ENCODE measurements at regions not wholly inside any gene's neighbourhood (a gene's known extent, or its start where the extent isn't known, plus 50 kb on each side); places are given as distances from the start of the nearest gene placed in this dataset.
"Not testable (repeated sequence)": the region's sequence is repeated elsewhere in the genome, so short reads cannot be mapped to it uniquely, and the experiment has no call there.

DNA sequence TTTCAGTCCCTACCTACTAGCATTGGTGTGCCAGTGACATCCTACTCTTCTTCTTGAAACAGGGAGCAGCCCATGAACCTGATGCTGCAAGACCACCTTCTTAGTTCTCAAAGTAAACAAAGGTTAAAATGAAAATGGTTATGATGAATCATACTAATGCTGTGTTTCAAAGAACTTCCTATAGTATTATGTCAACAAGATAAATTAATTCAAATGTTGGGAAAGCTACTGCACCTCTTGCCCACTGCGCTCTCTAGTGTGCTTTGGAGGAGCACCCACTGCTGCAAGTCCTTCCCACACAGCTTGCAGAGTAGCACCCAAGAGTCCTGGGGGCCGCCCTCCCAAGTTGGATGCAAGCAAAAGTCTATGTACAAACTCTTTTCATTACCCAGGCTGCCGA, 81.1 kb downstream of the CD200R1L start:
- DNase-seq (ENCODE audit: missing footprints) (no peak), ATAC-seq (no peak)
- intact Hi-C loops (cut with DNase I): no loop called here

DNA sequence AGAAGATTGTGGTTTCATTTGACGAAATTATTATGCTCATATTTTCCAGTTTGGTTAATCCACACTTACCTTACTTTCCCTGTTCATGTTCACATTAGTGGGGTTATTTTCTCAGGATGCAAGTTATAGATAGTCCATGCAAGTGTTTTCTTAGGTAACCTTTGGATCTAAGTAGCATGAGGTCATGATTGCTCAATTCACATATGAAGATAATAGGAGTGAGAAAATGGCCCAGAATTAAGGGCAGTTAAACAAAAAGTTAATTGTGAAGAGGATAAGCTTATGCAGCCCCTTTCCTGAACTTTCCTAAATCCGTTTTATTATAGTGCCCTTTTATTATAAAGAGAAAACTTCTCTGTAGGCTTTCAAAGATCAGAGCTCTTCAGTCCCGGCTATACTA, 83.4 kb downstream of the CD200R1L start:
- intact Hi-C loops (cut with DNase I): no loop called here
- DNase-seq (ENCODE audit: missing footprints): no peak
- peak; percentile 46 for ATAC-seq

DNA sequence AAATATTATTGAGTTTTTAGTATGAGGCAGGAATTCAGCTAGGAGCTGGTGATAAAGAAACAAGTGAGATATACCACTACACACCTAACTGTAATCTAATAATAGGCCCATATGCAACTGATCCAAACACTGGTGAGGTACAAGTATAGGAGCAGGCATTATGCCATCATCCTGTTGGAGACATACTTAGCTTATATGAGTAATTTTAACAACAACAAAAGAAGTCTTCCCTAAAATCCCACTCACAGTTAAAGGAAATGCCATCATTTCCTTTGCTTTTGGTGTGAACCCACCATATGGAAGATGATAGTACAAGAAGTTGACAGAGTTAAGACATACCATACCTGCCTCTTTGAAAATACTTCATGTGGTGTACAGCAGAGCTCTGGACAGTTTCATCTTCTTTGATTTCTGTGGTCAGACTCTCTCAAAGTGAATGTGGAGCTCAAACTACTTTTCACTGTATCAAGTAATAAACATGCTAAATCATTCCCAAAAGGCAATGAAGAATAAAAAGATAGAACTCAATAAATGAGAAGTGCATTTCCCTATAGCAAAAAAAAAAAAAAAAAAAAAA, 85.5 kb downstream of the CD200R1L start:
- no peak for DNase-seq (ENCODE audit: missing footprints)
- ATAC-seq: no peak
- intact Hi-C loops (cut with DNase I): no loop called here

DNA sequence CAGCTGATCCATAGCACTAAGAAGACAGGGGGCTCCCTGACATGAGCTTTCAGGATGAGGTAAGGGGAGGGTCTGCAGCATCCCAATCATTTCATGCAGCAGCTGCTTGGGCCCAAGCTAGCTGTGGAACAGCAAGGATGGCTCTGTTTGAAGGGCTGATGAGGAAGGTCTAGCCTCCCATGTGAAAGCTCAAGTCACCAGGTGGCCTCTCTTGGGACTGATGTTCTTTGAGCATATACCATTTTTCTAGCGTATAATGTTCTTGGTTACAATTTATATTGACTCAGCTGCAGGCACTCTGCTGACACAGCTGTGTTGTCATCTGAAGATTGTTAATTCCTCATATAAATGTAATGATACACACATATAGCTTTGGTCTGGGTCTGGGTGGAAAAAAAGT, 87.0 kb downstream of the CD200R1L start:
- no peak for ATAC-seq
- intact Hi-C loops (cut with DNase I): no loop called here
- no peak for DNase-seq (ENCODE audit: missing footprints)

DNA sequence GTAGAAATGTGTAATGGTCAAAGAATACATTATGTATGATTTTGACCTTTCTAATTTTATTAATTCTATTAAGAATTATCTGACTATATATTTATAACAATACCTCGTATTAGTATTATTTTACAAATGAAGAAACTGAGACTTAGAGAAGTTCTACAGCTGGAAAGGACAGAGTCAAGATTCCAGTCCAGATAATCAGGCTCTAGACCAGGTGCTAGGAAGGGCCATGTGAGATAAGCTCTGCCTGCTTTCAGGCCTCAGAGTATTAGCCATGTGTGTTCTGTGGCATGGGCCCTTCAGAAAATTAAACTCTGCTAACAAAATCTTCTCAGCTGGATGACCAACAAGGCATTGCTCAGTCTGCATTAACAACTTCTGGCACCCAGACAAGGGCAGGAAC, 87.5 kb downstream of the CD200R1L start:
- ATAC-seq: no peak
- intact Hi-C loops (cut with DNase I): no loop called here
- no peak for DNase-seq (ENCODE audit: missing footprints)

DNA sequence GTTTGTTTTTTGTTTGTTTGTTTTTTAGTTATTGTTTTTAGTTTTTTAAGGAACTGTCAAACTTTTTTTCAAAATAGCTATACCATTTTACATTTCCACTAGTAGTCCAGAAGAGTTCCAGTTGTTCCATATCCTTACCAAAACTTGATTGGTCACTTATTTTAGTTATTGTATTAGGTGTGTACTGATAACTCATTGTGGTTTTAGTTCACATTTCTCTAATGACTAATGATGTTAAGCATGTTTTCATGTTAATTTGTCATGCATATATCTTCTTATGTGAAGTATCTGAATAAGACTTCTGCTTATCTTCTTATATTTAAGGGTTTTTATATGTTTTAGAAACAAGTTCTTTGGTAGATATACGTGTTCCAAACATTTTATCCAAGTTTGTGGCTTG, 89.5 kb downstream of the CD200R1L start:
- ATAC-seq (no peak), DNase-seq (ENCODE audit: missing footprints) (no peak)
- intact Hi-C loops (cut with DNase I): no loop called here

DNA sequence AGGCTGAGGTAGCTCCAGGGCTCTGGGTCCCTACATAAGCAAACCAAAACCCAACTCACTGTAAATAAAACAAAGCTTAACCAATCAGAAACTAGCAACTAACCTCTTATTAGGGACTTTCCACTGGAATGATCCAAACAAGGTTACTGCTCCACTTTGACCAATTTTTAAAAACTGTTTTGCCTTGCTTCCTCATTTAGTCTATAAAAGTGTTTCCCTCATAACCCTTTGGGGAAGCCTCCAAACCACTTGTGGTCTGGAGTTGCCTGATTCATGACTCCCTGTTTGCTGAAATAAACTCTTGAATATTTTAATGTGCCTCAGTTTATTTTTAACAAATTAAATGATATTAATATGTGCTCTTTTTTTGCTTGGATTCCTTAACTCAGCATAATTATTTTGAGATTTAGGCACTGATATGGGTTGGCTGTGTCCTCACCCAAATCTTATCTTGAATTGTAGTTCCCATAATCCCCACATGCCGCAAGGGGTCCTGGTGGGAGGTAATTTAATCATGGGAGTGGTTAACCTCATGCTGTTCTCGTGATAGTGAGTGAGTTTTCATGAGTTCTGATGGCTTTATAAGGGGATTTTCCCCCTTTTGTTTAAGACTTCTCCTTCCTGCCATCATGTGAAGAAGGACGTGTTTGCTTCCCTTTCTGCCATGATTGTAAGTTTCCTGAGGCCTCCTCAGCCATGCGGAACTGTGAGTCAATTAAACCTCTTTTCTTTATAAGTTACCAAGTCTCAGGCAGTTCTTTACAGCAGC, 90.6 kb downstream of the CD200R1L start:
- intact Hi-C loops (cut with DNase I): no loop called here
- ATAC-seq (no peak), DNase-seq (ENCODE audit: missing footprints) (no peak)

DNA sequence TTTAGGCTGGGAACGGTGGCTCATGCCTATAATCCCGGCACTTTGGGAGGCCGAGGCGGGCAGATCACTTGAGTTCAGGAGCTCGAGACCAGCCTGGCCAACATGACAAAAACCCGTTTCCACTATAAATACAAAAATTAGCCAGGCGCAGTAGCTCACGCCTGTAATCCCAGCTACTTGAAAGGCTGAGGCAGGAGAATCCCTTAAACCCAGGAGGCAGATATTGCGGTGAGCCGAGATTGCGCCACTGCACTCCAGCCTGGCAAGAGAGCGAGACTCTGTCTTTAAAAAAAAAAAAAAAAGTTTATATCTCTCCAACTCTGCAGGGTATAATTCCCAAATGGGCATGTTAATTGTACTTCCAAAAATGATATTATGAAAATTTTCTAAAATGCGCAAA, 91.6 kb downstream of the CD200R1L start:
- ATAC-seq; intact Hi-C loops (cut with DNase I): not testable (repeated sequence)

DNA sequence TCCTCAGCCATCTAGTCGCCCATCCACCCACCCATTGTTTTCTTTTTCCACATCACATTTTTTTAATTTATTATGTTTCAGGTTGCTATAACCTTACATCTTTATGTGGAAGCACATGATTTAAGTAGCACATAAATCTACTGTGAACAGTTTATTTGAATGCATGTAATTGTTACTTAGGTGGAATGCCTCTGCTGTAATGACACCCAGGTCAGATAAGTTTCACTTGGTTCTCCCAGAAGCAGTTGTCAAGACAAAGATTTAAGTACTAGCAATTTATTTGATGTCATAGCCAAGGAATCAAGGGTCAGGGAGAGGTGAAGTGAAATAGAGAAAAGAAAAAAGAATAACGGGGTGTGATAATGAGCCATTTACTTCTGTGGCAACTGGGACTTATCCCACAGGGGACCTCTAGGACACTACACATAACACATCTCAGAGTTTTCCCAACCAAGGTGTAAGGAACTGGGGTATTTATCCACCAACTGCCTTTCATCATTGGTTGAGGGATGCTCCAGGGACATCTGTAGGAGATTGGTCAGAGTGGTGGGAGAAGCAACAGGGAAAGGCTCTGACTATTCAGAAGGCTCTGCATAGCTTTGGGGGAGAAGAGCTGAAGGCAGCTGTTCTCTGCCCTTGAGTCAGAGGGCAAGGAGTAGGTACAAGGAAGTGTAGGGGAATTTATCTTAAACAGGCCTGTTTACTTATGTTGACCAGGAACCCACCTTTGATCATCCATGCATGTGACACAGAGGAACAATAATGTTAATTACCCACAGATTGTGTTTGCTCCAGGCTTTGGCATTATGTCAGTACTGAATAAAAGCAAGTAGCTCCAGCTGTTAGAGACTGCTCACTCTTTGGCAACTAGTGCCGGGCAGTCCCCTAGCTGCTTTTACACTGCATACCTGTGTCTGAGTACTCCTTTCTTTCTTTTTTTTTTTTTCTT, 94.8 kb downstream of the CD200R1L start:
- DNase-seq (ENCODE audit: missing footprints) (no peak), ATAC-seq (no peak)
- intact Hi-C loops (cut with DNase I): no loop called here

More for the DNA sequence above, 91.6 kb downstream of the CD200R1L start:
- not testable (repeated sequence) for DNase-seq (ENCODE audit: missing footprints)

DNA sequence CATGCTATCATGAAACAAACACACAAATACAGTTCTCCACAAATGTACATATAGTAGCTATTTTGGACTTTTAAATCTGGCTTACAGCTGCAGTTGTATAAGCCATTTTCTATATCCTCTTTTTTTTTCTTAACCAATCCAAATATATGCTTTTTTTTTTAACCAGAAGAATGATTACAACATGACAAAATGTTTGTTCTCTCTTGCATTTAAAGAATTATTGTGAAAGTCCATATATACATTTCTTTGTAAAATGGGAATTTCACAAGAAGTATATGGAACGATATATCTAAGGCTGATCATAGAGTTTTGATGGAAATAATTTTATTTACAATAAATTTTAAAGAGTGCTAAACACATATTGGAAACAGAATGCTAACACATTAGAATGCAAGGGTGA, 95.6 kb downstream of the CD200R1L start:
- no peak for ATAC-seq
- no peak for DNase-seq (ENCODE audit: missing footprints)
- intact Hi-C loops (cut with DNase I): no loop called here

DNA sequence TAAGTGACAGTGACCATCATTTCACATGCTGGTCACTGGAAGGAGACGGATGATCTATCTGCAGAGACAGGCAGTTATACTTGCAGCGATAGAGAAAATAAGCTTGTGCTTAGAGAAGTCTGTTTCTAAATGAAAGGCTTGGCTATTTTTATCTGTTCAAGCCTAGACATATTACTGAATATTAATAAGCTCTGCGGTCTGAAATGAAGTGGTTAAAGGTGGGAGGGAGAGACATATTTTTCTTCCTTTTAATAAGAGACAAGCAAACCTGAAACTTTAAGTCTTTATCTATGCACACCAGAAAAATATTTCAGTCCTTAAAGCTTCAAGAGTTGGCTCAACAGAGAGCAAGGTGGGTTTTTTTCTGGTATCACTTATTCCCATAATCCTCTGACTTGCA, 99.0 kb downstream of the CD200R1L start:
- no peak for DNase-seq (ENCODE audit: missing footprints)
- intact Hi-C loops (cut with DNase I): no loop called here
- ATAC-seq: no peak

DNA sequence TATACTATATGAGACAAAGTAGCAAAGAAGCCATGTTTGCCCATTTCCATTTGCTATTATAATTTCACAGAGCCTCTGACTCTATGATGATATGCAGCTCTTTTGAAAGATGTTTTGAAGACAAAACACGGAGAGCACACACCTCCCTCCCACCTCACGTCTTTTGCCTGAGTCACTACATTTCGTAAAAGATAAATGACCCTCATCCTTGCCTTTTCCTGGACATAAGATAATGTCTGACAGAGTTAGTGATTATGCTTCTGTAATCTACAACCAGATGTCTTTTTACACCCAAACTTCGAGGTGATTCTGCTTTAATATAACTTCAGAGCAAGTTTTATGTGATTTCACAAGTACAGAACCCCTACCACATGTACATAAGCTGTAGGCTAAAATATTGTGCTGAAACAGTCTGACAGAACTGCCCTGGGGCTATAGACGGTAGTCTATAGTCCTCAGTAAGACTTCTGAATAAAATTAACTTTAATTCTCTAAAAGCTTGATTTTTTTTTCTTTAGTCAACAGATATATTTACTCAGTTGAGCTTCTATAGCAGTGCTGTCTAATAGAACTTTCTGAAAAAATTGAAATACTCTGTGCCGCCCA, 99.9 kb downstream of the CD200R1L start:
- ATAC-seq (no peak), DNase-seq (ENCODE audit: missing footprints) (no peak)
- intact Hi-C loops (cut with DNase I): no loop called here

DNA sequence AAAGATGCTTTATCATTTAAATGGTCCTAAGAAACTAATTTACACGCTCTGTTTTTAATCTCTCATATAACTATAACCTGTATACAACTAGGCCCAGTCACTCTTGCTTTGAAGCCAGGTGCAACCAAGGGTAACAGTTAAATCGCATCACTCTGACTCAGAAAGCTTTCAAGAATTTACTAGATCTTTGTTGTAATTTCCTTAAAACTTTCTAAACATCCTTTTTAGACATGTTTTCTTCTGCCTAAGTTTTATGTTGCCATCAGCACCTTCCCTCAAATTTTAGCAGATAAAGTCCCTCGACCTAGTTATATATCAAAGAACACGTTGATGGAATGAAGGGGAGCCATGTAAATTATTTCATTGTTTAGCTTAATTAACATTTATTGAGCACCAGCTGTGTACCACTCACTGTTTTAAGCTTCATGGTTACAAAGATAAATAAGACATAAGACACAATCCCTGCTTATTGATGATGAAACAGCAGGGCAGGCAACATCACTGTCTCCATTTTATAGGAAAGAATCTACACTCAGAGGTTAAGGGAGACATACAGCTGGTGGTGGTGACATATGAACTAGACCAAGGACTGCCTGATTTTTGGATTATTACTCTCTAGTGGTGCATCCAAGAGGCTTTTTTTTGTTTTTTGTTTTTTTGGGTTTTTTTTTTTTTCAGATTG, 101.0 kb downstream of the CD200R1L start:
- DNase-seq (ENCODE audit: missing footprints): no peak
- ATAC-seq: no peak
- intact Hi-C loops (cut with DNase I): no loop called here

DNA sequence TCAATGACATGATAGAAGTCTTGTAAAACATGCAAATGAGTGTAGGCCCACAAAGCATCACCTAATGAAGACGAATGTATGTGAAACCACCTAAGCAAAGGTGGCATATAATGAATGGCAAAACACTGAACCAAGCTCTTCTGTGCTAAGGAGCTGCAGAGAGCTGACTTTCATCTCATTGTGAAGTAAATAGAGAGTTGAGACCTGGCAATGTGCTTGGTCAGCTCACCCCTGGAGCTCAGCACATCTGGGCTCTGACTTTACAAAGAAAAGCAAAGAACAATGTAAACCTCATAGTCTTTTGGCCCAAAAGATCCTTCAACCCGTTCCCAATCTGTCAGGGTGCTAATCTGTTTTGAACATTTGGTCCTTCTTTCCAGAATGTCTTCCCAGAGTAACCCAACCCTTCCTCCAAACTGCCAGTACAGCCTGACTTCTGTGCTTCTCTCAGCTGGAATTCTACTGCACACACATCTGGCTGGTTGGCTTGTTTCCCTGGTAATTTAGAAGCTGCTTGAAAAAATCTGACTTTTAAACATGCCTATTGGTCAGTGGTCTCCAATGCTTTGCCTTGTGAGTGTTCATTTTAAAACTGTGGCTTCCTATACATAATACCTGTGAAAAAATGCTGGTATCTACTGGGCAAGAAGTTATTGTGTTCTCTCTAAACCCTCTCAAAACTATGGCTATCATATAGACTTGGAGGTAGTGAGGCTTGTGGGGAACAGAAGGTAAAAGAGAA, 101.7 kb downstream of the CD200R1L start:
- intact Hi-C loops (cut with DNase I): no loop called here
- ATAC-seq (peak; percentile 89), DNase-seq (ENCODE audit: missing footprints) (no peak)

DNA sequence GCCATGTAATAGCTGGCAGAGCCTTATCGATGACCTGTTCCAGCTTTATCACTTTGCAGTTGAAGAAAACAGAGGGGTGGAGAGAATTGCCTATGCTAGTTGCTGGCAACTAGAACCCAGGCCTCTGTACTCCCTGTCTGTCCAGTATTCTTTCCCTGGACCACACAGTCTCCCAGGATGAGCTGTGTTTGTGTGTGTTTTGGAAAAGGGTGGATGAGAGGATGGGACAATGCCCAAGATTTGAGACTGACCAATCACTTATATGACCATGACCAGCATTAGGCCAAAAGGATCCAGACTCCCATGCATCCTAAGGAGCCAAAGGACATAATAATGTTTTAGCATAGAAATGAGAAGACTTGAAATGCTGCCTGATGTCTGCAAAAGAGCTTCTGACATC, 102.6 kb downstream of the CD200R1L start:
- intact Hi-C loops (cut with DNase I): no loop called here
- peak; percentile 69 for ATAC-seq
- no peak for DNase-seq (ENCODE audit: missing footprints)

DNA sequence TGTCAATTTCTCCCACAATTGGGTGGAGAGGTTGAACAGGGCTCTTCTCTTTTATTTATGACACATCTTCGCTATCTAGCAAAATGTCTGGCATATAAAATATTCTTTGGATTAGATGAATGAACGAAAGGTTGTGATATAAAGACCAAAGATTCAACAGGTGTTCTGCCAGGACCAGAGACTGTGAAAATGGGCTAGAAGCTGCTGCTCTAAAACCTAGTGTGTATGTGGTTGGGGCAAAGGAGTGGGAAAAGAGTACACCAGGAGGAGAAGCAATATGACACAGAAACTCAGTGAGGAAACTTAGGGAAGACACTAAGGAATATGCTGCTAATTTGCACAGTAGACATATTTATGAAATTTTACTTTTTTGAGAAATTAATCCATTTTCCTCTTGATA, 102.0 kb upstream of the CCDC80 start:
- intact Hi-C loops (cut with DNase I): no loop called here
- ATAC-seq: no peak
- no peak for DNase-seq (ENCODE audit: missing footprints)

DNA sequence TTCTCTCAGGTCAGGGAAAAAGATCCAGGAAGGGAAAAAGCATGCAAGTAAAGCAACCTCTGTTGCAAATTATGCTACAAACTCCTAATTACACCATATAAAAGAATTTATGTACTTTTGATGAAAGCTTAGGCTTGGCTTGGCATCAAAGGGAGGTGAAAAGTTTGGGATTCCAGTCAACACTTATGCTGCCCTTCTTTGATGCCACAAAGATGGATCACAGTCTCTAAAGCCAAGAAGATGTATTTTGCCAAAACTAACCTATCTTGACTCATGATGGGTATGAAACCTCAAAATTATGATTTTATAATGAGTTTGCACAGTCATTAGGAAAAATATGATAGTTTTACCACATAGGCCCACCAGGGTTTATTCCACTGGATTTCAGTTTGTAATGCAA, 101.0 kb upstream of the CCDC80 start:
- no peak for DNase-seq (ENCODE audit: missing footprints)
- no peak for ATAC-seq
- intact Hi-C loops (cut with DNase I): no loop called here

DNA sequence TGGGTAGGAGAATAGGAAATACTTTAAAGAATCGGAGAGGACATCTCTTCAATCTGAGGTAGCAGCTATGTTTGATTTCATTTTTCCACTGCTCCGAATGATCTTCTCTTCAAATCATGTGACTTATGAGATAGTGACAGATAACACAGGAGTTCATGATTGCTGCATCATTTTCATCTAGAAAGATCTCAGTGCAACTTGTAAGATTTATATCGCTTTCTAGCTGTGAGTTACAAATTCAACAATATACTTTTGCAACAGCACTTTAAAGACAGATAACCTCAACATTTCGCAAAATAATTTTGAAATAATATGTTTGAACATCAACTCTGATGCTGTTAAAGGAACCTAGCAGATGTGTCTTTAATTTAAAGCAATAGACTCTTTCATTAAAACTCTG, 99.9 kb upstream of the CCDC80 start:
- DNase-seq (ENCODE audit: missing footprints) (no peak), ATAC-seq (no peak)
- intact Hi-C loops (cut with DNase I): no loop called here

All from Right ventricle myocardium inferior (tissue), 1 donor.